ENCODE measurements at regions not wholly inside any gene's neighbourhood (a gene's known extent, or its start where the extent isn't known, plus 50 kb on each side); places are given as distances from the start of the nearest gene placed in this dataset.

GRCh38 chr2:41718705-41719104 lies 329.1 kb upstream of the PKDCC start:
- TF ChIP-seq POLR2A (IDR thresholded peaks at IDR 0.05) (no peak), CTCF (IDR thresholded peaks at IDR 0.05) (no peak)

All from uterus (tissue), 2 donors.